CD8-positive, alpha-beta memory T cell (primary cell): ENCODE measurements at regions not wholly inside any gene's neighbourhood (a gene's known extent, or its start where the extent isn't known, plus 50 kb on each side); places are given as distances from the start of the nearest gene placed in this dataset.

Source experiments
- CTCF ChIA-PET: fragments of 350-600 bp; sonication (Branson Sonifier 250); formaldehyde crosslinking; loops from one replicate; lab custom pipeline; 2021; ENCODE audit warnings: antibody characterized with exemption; lab: Charles Lee
- POLR2A ChIA-PET: fragments of 350-600 bp; sonication (Branson Sonifier 250); formaldehyde crosslinking; loops from one replicate; lab custom pipeline; 2021; ENCODE audit warnings: antibody characterized with exemption; lab: Charles Lee
- DNase-seq, 5 donors: peaks; one replicate each; pipeline versions ENCODE4 v3.0.0 to v3.0.0-alpha.2; 2020 to 2022; ENCODE audit warnings: mixed read lengths in 1 of 5
- H3K27ac ChIP-seq: one replicate; pipeline ENCODE4 v1.7.0; 2013; ENCODE audit warnings: low read depth, mild to moderate bottlenecking, low read length, moderate library complexity
- H3K27me3 ChIP-seq: 2 replicates; pipeline ENCODE4 v1.7.0; 2013; ENCODE audit warnings: low read length, mild to moderate bottlenecking; ENCODE audit not compliant: insufficient read depth, poor library complexity, severe bottlenecking
- H3K36me3 ChIP-seq: 2 replicates; pipeline ENCODE4 v1.7.0; 2013; ENCODE audit warnings: mild to moderate bottlenecking, low read length, moderate library complexity; ENCODE audit not compliant: insufficient read depth
- H3K4me1 ChIP-seq: 2 replicates; pipeline ENCODE4 v1.7.0; 2013; ENCODE audit warnings: mild to moderate bottlenecking, low read length, moderate library complexity; ENCODE audit not compliant: insufficient read depth
- H3K4me3 ChIP-seq: 2 replicates; pipeline ENCODE4 v1.7.0; 2013; ENCODE audit warnings: mild to moderate bottlenecking, low read length
- H3K9me3 ChIP-seq: 2 replicates; pipeline ENCODE4 v1.7.0; 2013; ENCODE audit warnings: mild to moderate bottlenecking, low read length
- H3K27ac Mint-ChIP-seq, 8 donors: one replicate each; pipeline ENCODE4 v1.8.0; 2020 to 2021; ENCODE audit warnings: mixed read lengths in 8 of 8, mild to moderate bottlenecking in 6 of 8, inconsistent platforms in 3 of 8, moderate library complexity in 3 of 8
- H3K27me3 Mint-ChIP-seq, 2 donors: one replicate each; pipeline ENCODE4 v1.8.0; 2020 to 2021; ENCODE audit warnings: mixed read lengths in 2 of 2, mild to moderate bottlenecking in 1 of 2, moderate library complexity in 1 of 2
- H3K36me3 Mint-ChIP-seq, 3 donors: one replicate each; pipeline ENCODE4 v1.8.0; 2020 to 2021; ENCODE audit warnings: mixed read lengths in 3 of 3, inconsistent platforms in 1 of 3, mild to moderate bottlenecking in 1 of 3
- H3K4me1 Mint-ChIP-seq, 3 donors: one replicate each; pipeline ENCODE4 v1.8.0; 2020 to 2021; ENCODE audit warnings: mixed read lengths in 3 of 3, inconsistent platforms in 1 of 3, mild to moderate bottlenecking in 1 of 3
- H3K4me3 Mint-ChIP-seq, 7 donors: one replicate each; pipeline ENCODE4 v1.8.0; 2020 to 2021; ENCODE audit warnings: mixed read lengths in 7 of 7, mild to moderate bottlenecking in 6 of 7, moderate library complexity in 4 of 7, inconsistent platforms in 2 of 7
- H3K9me3 Mint-ChIP-seq, 5 donors: one replicate each; pipeline ENCODE4 v1.8.0; 2020 to 2022; ENCODE audit warnings: mixed read lengths in 5 of 5, mild to moderate bottlenecking in 3 of 5, moderate library complexity in 2 of 5, inconsistent platforms in 1 of 5

DNA sequence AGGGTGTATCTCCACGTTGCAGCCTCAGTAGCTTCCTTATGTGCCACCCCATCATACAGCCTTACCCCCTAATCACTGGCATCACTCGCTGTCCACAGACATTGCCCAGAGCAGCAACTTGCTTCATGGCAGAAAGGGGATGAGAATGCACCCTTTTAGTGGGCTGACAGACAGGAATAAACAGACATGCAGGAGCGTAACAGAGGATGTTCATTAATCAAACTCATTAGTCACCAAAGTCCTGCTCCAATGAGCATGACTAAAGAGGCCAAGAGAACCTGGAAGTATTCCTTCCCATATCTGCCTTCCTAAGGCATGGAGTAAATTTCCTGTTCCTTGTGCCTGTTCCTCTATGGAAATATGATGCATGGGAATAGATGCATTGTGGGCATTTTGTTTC is 197.0 kb downstream of the PHLDA1 start:
- no peak for DNase-seq
- H3K27me3 ChIP-seq, result no peaks in the 10 kb centered on the region
- H3K4me3 ChIP-seq, result no peak overlapping the region
- Mint-ChIP-seq H3K4me3 (no peak overlapping the region), H3K36me3 (peaks cover 0 to 3% (median 0%) of the 10 kb centered on the region in 3 donors), H3K27me3 (no peaks in the 10 kb centered on the region), H3K9me3 (peaks cover 0 to 4% (median 0%) of the 10 kb centered on the region in 5 donors), H3K27ac (no peak overlapping the region), H3K4me1 (no peaks in the 10 kb centered on the region)
- ChIA-PET POLR2A (no interaction called here), CTCF (no interaction called here)
- no peaks in the 10 kb centered on the region for H3K4me1 ChIP-seq
- no peak overlapping the region for H3K27ac ChIP-seq
- H3K9me3 ChIP-seq, result no peaks in the 10 kb centered on the region
- H3K36me3 ChIP-seq, result no peaks in the 10 kb centered on the region

DNA sequence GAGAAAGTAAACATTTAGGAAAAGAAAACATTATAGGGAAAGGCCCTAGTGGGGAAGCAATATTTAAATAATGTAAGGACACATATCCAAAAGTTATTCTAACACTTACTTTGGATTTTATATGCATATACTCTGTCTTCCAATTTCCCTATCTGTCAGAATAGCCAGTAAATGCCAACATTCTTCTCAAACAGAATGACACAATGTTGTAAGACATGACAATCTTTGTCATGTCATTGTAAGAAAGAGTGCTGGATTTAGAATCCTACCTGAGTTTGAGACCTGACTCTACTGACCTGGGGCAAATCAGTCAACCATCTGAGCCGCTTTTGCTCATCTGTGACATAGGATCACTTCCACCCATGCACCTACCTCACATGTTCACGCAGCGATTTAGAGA is 198.3 kb downstream of the PHLDA1 start:
- H3K27ac ChIP-seq, result no peak overlapping the region
- H3K36me3 Mint-ChIP-seq, result no peaks in the 10 kb centered on the region
- POLR2A ChIA-PET, result no interaction called here

DNA sequence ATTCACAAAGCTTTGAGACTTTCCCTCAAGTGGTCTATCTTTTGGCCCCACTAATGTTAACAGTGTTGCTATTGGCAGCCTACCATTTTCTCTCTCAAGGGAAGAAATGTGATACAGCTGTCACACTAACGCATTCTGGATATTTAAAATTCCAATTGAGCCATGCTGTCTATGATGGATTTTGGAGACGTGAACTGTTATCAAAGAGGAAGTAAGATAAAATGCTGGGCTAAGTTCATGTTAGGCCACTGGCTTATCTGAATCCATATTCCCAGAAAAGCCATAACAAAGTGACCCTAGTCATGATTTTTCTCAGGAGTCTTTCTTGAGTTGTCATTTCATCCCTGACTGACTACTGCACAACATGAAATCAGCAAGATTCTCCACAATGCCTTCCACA is 200.2 kb downstream of the PHLDA1 start:
- H3K27me3 Mint-ChIP-seq, result no peaks in the 10 kb centered on the region
- H3K9me3 Mint-ChIP-seq, result no peaks in the 10 kb centered on the region
- no peaks in the 10 kb centered on the region for H3K4me1 Mint-ChIP-seq
- Histone ChIP-seq H3K27ac (no peak overlapping the region), H3K4me3 (no peak overlapping the region), H3K27me3 (no peaks in the 10 kb centered on the region), H3K9me3 (no peaks in the 10 kb centered on the region), H3K36me3 (no peaks in the 10 kb centered on the region), H3K4me1 (no peaks in the 10 kb centered on the region)
- DNase-seq, result no peak
- POLR2A ChIA-PET, result no interaction called here
- no peak overlapping the region for H3K4me3 Mint-ChIP-seq
- H3K27ac Mint-ChIP-seq, result no peak overlapping the region
- CTCF ChIA-PET, result interaction anchor here (1.3 to 1.4 kb wide), 2 partner anchors 202 to 206 kb away, joined by 3 read pairs; no protein-coding TSS in a partner anchor
- H3K36me3 Mint-ChIP-seq, result no peaks in the 10 kb centered on the region

More for the DNA sequence above, 198.3 kb downstream of the PHLDA1 start:
- H3K27me3 Mint-ChIP-seq, result no peaks in the 10 kb centered on the region
- H3K27ac Mint-ChIP-seq, result no peak overlapping the region
- no peaks in the 10 kb centered on the region for H3K4me1 Mint-ChIP-seq
- H3K9me3 Mint-ChIP-seq, result no peaks in the 10 kb centered on the region
- Histone ChIP-seq H3K36me3 (no peaks in the 10 kb centered on the region), H3K9me3 (no peaks in the 10 kb centered on the region), H3K4me3 (no peak overlapping the region), H3K27me3 (no peaks in the 10 kb centered on the region), H3K4me1 (no peaks in the 10 kb centered on the region)
- no peak overlapping the region for H3K4me3 Mint-ChIP-seq
- CTCF ChIA-PET, result no interaction called here
- DNase-seq, result no peak

DNA sequence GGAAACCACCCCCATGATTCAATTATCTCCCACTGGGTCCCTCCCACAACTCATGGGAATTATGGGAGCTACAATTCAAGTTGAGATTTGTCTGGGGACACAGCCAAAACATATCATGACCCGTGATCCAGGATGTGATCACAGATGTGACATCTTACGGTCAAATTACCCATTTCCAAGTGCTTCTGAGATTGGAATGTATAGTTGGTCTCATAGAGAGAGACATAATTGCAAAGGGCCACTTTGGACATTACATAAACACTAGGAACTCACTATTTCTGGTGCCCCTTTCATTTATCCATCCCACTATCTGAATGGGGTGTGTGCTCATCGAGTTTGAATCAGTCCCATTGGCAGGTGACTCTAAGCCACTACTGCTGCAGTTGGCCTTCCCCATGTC is 204.5 kb downstream of the PHLDA1 start:
- no peak overlapping the region for H3K27ac ChIP-seq
- no peaks in the 10 kb centered on the region for H3K36me3 ChIP-seq
- H3K9me3 Mint-ChIP-seq, result no peaks in the 10 kb centered on the region
- ChIA-PET CTCF (no interaction called here), POLR2A (no interaction called here)
- no peaks in the 10 kb centered on the region for H3K4me1 Mint-ChIP-seq
- no peak overlapping the region for H3K27ac Mint-ChIP-seq
- no peak overlapping the region for H3K4me3 ChIP-seq
- H3K9me3 ChIP-seq, result no peaks in the 10 kb centered on the region
- H3K4me3 Mint-ChIP-seq, result no peak overlapping the region
- H3K27me3 ChIP-seq, result no peaks in the 10 kb centered on the region
- no peaks in the 10 kb centered on the region for H3K36me3 Mint-ChIP-seq
- DNase-seq, result no peak
- H3K27me3 Mint-ChIP-seq, result no peaks in the 10 kb centered on the region
- no peaks in the 10 kb centered on the region for H3K4me1 ChIP-seq

DNA sequence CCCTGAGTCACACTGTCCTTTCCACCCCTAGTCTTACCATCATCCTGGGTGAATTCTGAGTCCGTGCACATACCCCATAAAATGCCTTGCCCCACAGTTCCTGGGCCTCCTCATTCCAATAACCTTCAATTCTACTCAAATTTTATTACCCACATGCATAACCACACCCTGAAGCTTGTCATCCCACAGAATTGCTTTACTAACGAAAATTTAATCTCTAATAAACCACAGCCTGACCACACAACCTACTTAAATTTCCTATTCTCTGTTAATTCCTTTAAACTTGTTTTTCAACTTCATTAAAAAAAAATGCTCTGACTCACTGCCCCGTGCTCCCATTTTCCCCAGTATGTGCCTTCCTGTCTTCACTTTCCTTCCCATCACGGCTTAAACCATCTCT is 205.9 kb downstream of the PHLDA1 start:
- Mint-ChIP-seq H3K36me3 (no peaks in the 10 kb centered on the region), H3K27me3 (no peaks in the 10 kb centered on the region)
- CTCF ChIA-PET, result no interaction called here

DNA sequence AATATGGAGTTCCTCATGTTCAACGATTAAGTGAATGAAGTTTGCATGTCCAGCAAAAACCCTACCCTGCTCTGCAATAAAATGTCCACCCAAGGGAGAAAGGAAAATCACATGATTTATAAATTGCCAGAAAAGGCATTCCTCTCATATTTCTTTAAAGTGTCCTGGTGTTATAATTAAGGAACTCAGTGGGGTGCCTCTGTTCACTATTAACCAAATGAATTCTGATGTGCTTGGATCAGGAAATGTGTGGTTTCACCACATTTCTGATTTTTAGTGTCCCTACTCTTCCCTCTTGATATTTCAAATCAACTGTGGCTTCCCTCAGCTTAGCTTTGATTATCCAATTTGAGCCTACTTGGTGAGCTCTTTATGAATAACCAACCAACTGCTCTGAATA is 208.1 kb downstream of the PHLDA1 start:
- Mint-ChIP-seq H3K4me3 (no peak overlapping the region), H3K9me3 (no peaks in the 10 kb centered on the region), H3K27ac (no peak overlapping the region), H3K4me1 (no peaks in the 10 kb centered on the region), H3K27me3 (no peaks in the 10 kb centered on the region), H3K36me3 (no peaks in the 10 kb centered on the region)
- Histone ChIP-seq H3K9me3 (no peaks in the 10 kb centered on the region), H3K4me3 (no peak overlapping the region), H3K27ac (no peak overlapping the region), H3K4me1 (no peaks in the 10 kb centered on the region), H3K36me3 (no peaks in the 10 kb centered on the region), H3K27me3 (no peaks in the 10 kb centered on the region)
- ChIA-PET POLR2A (no interaction called here), CTCF (no interaction called here)
- DNase-seq, result no peak

More for the DNA sequence above, 205.9 kb downstream of the PHLDA1 start:
- no peaks in the 10 kb centered on the region for H3K4me1 Mint-ChIP-seq
- Histone ChIP-seq H3K9me3 (no peaks in the 10 kb centered on the region), H3K36me3 (no peaks in the 10 kb centered on the region), H3K27me3 (no peaks in the 10 kb centered on the region), H3K4me1 (no peaks in the 10 kb centered on the region), H3K4me3 (no peak overlapping the region), H3K27ac (no peak overlapping the region)
- no peak for DNase-seq
- H3K27ac Mint-ChIP-seq, result no peak overlapping the region
- POLR2A ChIA-PET, result no interaction called here
- H3K9me3 Mint-ChIP-seq, result no peaks in the 10 kb centered on the region
- H3K4me3 Mint-ChIP-seq, result no peak overlapping the region

DNA sequence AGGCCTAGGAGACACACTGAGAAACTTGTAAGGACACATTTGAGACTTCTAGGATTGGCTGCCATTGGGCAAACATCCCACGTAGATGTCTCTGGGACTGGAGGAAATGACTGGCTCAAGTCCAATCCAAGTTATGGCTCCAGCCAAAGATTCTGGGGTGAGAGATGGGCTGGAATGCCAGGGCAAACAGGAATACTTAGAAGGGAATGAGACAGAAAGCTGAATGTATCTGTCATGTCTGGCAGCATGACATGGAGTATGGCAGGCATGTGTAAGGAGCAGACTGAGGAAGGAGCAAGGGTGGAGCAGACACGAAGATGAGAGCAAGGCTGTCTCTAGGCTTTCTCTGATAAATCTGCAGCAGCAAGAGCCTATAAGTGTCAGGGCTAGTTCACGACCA is 209.2 kb downstream of the PHLDA1 start:
- no peak overlapping the region for H3K4me3 Mint-ChIP-seq

DNA sequence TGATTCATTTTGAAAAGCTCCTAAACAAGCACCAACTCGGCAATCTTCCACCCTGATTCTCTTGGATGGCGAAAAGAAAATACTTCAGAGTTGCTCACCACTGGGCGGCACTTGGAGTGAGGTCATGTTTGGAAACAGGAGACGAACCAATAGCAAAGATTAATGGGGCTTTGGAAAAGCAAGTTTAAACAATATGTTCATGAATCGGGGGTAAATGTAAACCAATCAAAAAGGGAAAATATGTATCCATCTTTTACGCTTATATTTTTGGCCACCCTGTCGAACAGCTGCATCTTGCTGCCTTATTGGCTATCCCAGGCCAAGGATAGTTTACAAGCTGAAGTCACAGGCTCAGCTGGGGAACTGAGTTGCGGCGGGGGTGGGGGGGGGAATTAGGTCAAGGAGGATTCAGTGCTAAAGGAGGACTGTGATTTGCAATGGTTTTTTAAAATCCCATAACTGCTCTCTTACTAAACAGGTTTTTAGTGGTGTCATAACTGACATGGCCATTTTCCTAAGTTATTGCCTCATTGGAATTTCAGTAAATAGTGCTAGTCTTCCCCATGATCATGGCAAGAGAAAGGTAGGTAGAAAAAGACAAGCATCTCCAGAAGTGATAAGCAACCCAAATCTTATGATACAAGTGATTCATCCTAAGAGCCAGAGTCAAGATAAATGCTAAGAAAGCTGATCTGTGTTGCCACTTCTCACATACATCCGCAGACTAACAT is 210.6 kb downstream of the PHLDA1 start:
- DNase-seq, result no peak
- no peaks in the 10 kb centered on the region for H3K27me3 ChIP-seq
- H3K9me3 ChIP-seq, result no peaks in the 10 kb centered on the region
- Mint-ChIP-seq H3K36me3 (no peaks in the 10 kb centered on the region), H3K4me1 (peaks cover 0 to 5% (median 4%) of the 10 kb centered on the region in 3 donors), H3K4me3 (no peak overlapping the region), H3K27me3 (no peaks in the 10 kb centered on the region), H3K27ac (peak overlapping the region in 1 of 8 donors; percentile 18), H3K9me3 (no peaks in the 10 kb centered on the region)
- no peaks in the 10 kb centered on the region for H3K36me3 ChIP-seq
- H3K4me1 ChIP-seq, result no peaks in the 10 kb centered on the region
- H3K27ac ChIP-seq, result no peak overlapping the region
- H3K4me3 ChIP-seq, result no peak overlapping the region
- CTCF ChIA-PET, result interaction anchor here (0.6 kb wide), 1 partner anchor 198 kb away, joined by 3 read pairs; no protein-coding TSS in a partner anchor
- POLR2A ChIA-PET, result no interaction called here

More for the DNA sequence above, 209.2 kb downstream of the PHLDA1 start:
- CTCF ChIA-PET, result no interaction called here
- H3K4me3 ChIP-seq, result no peak overlapping the region
- H3K4me1 Mint-ChIP-seq, result no peaks in the 10 kb centered on the region
- H3K9me3 Mint-ChIP-seq, result no peaks in the 10 kb centered on the region
- H3K27ac ChIP-seq, result no peak overlapping the region
- H3K36me3 Mint-ChIP-seq, result no peaks in the 10 kb centered on the region
- H3K27ac Mint-ChIP-seq, result peak overlapping the region in 1 of 8 donors; percentile 14
- no peak for DNase-seq
- H3K9me3 ChIP-seq, result no peaks in the 10 kb centered on the region
- no peaks in the 10 kb centered on the region for H3K36me3 ChIP-seq
- no peaks in the 10 kb centered on the region for H3K27me3 ChIP-seq
- H3K4me1 ChIP-seq, result no peaks in the 10 kb centered on the region
- POLR2A ChIA-PET, result no interaction called here
- H3K27me3 Mint-ChIP-seq, result no peaks in the 10 kb centered on the region
